ENCODE measurements at regions not wholly inside any gene's neighbourhood (a gene's known extent, or its start where the extent isn't known, plus 50 kb on each side); places are given as distances from the start of the nearest gene placed in this dataset.

DNA sequence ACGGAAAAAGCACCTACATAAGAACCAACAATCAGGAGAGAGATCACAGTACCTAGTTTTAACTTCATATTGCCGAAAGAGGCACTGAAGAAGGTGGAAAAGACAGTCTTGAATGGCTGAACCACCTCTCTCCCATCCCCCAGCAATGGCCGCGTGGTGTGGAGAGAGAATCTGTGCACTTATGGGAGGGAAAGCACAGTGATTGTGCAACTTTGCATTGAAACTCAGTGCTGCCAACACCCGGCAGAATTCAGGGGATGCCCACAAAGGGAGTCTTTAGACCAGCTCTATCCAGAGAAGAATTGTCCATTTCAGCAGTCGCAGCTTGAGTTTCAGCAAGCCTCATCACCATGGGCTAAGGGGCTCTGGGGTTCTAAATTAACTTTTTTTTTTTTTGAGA is 186.3 kb upstream of the USP25 start:
- POLR2A ChIA-PET (ENCODE audit: unreplicated experiment): no interaction called here

More for the DNA sequence above, 186.3 kb upstream of the USP25 start:
- Histone ChIP-seq H3K9me1 (ENCODE audit: insufficient read depth, low read length) (no peaks in the 10 kb centered on the region), H3K23ac (ENCODE audit: low read depth, low read length) (no peak overlapping the region), H2AK9ac (replicated peaks; ENCODE audit: low read depth, low read length, poor library complexity) (no peak overlapping the region), H3K4me2 (ENCODE audit: low read depth, low read length) (no peak overlapping the region), H2BK20ac (ENCODE audit: low read depth, low read length) (no peak overlapping the region), H4K5ac (ENCODE audit: low read depth, low read length) (no peak overlapping the region), H3K18ac (ENCODE audit: low read depth, low read length) (no peak overlapping the region), H2BK120ac (ENCODE audit: low read depth, low read length) (no peak overlapping the region), H3K4me3 (ENCODE audit: insufficient read depth, low read depth, low read length) (no peak overlapping the region), H3K27ac (ENCODE audit: insufficient read depth, low read length) (no peak overlapping the region), H3K9ac (ENCODE audit: low read depth, low read length) (no peak overlapping the region), H3K79me1 (ENCODE audit: low read depth in 1 of 2, low read length in 2 of 2) (no peaks in the 10 kb centered on the region), H4K91ac (ENCODE audit: insufficient read depth, low read depth, low read length) (no peak overlapping the region), H4K20me1 (ENCODE audit: insufficient read depth, low read length) (no peaks in the 10 kb centered on the region), H3K4ac (ENCODE audit: low read depth, low read length) (no peak overlapping the region), H3K56ac (ENCODE audit: extremely low read depth, insufficient read depth, low read length) (no peak overlapping the region), H3K9me3 (ENCODE audit: control insufficient read depth, insufficient read depth, low read length) (no peaks in the 10 kb centered on the region), H2BK5ac (ENCODE audit: low read depth, low read length, poor library complexity, severe bottlenecking) (no peak overlapping the region), H3K4me1 (ENCODE audit: control insufficient read depth, insufficient read depth, low read length) (no peaks in the 10 kb centered on the region), H4K8ac (ENCODE audit: low read depth in 2 of 2, low read length in 2 of 2) (no peak overlapping the region), H3K27me3 (ENCODE audit: control insufficient read depth, insufficient read depth, low read length) (no peaks in the 10 kb centered on the region), H3K14ac (replicated peaks; ENCODE audit: low read depth, low read length) (no peak overlapping the region), H3K36me3 (ENCODE audit: control insufficient read depth, insufficient read depth, low read length) (no peaks in the 10 kb centered on the region), H2AK5ac (ENCODE audit: low read depth, low read length) (no peak overlapping the region), H2BK15ac (ENCODE audit: low read depth, low read length) (no peak overlapping the region), H2AFZ (replicated peaks; ENCODE audit: low read length, poor library complexity) (no peak overlapping the region)
- WGBS, 2 experiments (ENCODE audit: extremely low coverage in 2 of 2, insufficient read length in 1 of 2): no CpG with 5 or more reads among the region's 6 CpGs
- peak; percentile 35; the same call in 1 of the 2 replicates for TF ChIP-seq CEBPB (IDR thresholded peaks at IDR 0.05; ENCODE audit: low read depth, low read length)
- TF ChIP-seq RAD21 (IDR thresholded peaks at IDR 0.05; ENCODE audit: low read length): no peak
- in situ Hi-C loops (cut with MboI; ENCODE audit: low sequenced_read_pairs): no loop called here
- intact Hi-C loops (cut with micrococcal nuclease): no loop called here
- ATAC-seq (ENCODE audit: low read depth) (no peak), DNase-seq (no peak)
- no TSS peak for BruUV-seq (replicated peaks)
- CTCF ChIA-PET: interaction anchor here (0.6 to 0.8 kb wide), 2 partner anchors 9 to 22 kb away, joined by 3 to 4 read pairs; no protein-coding TSS in a partner anchor
- dilution Hi-C loops (cut with HindIII; ENCODE audit: low sequenced_read_pairs, unreplicated experiment): no loop called here

All from IMR-90 (cell line).